MM.1S (cell line): ENCODE measurements at regions not wholly inside any gene's neighbourhood (a gene's known extent, or its start where the extent isn't known, plus 50 kb on each side); places are given as distances from the start of the nearest gene placed in this dataset.

Experiments used
- EZH2 ChIP-seq: fragments of 300-600 bp; sonication (generic); optimal IDR thresholded peaks from 2 replicates; pipeline ENCODE3; 2017; ENCODE audit warnings: low read depth, mild to moderate bottlenecking, antibody characterized with exemption, low read length, mixed read lengths
- TF ChIP-seq, protein P1 (sequence below): fragments of 300-600 bp; sonication (generic); IDR thresholded peaks from 2 replicates; pipeline ENCODE4 v1.5.1; 2016; ENCODE audit warnings: antibody characterized with exemption, low read length, mixed read lengths

DNA sequence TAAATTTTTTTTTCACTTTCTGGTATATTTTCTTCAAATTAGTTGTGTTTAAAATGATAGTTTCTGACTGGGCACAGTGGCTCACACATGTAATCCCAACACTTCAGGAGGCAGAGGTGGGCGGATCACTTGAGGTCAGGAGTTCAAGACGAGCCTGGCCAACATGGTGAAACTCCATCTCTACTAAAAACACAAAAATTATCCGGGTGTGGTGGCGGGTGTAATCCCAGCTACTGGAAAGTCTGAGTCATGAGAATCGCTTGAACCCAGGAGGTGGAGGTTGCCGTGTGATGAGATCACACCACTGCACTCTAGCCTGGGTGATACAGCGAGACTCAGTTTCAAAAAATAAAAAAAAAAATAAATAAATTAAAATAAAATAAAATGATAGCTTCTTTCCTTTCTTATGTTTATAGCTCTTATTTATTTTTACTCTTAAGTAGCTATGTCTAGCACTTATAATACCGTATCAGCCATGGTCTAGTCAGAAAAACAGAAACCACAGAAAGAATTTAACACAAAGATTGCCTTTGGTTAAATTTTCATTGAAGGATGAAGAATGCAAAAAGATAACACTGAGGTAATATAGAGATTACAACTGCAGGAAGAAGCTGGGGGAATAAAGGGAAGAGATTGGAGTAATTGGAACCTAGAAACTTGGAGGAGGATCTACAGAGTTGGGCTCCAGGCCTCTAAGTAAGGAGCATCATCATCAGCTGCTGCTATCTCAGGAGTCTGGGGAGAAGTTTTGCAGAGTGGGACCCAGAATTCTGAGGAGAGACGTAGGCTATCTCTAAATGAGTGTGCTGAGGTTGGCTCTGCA lies 54.7 kb upstream of the MBOAT2 start:
- TF ChIP-seq, protein P1, sequence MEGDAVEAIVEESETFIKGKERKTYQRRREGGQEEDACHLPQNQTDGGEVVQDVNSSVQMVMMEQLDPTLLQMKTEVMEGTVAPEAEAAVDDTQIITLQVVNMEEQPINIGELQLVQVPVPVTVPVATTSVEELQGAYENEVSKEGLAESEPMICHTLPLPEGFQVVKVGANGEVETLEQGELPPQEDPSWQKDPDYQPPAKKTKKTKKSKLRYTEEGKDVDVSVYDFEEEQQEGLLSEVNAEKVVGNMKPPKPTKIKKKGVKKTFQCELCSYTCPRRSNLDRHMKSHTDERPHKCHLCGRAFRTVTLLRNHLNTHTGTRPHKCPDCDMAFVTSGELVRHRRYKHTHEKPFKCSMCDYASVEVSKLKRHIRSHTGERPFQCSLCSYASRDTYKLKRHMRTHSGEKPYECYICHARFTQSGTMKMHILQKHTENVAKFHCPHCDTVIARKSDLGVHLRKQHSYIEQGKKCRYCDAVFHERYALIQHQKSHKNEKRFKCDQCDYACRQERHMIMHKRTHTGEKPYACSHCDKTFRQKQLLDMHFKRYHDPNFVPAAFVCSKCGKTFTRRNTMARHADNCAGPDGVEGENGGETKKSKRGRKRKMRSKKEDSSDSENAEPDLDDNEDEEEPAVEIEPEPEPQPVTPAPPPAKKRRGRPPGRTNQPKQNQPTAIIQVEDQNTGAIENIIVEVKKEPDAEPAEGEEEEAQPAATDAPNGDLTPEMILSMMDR = no peak
- TF ChIP-seq EZH2 = no peak
